ENCODE measurements at regions not wholly inside any gene's neighbourhood (a gene's known extent, or its start where the extent isn't known, plus 50 kb on each side); places are given as distances from the start of the nearest gene placed in this dataset.
"Not testable (repeated sequence)": the region's sequence is repeated elsewhere in the genome, so short reads cannot be mapped to it uniquely, and the experiment has no call there.

GRCh38 chr15:25174149-25174548 lies 219.4 kb downstream of the SNRPN start:
- intact Hi-C loops (cut with DNase I, micrococcal nuclease); POLR2A ChIA-PET; H3K36me3 Mint-ChIP-seq (ENCODE audit: low read depth); CTCF ChIA-PET; H3K27me3 Mint-ChIP-seq; H3K4me3 Mint-ChIP-seq; ATAC-seq; DNase-seq; H3K4me1 Mint-ChIP-seq; H3K27ac Mint-ChIP-seq: not testable (repeated sequence)
- H3K9me3 Mint-ChIP-seq (ENCODE audit: low read depth), result peaks cover 14% of the 10 kb centered on the region

- H3K36me3 Mint-ChIP-seq (ENCODE audit: low read depth), result no peaks in the 10 kb centered on the region
- POLR2A ChIA-PET, result no interaction called here
- ATAC-seq (no peak), DNase-seq (no peak)
- no peak overlapping the region for H3K4me3 Mint-ChIP-seq
- H3K9me3 Mint-ChIP-seq (ENCODE audit: low read depth), result peaks cover 14% of the 10 kb centered on the region
- CTCF ChIA-PET, result no interaction called here
- H3K27ac Mint-ChIP-seq, result no peak overlapping the region
- H3K27me3 Mint-ChIP-seq, result no peaks in the 10 kb centered on the region
- intact Hi-C loops (cut with DNase I, micrococcal nuclease), result no loop called here
- H3K4me1 Mint-ChIP-seq, result no peaks in the 10 kb centered on the region
These were observed 220.4 kb downstream of the SNRPN start for GRCh38 chr15:25175033-25175788.

GRCh38 chr15:25175789-25176615 lies 221.2 kb downstream of the SNRPN start:
- Mint-ChIP-seq H3K9me3 (ENCODE audit: low read depth) (peaks cover 16% of the 10 kb centered on the region), H3K36me3 (ENCODE audit: low read depth) (no peaks in the 10 kb centered on the region), H3K4me3 (no peak overlapping the region), H3K27ac (no peak overlapping the region), H3K27me3 (no peaks in the 10 kb centered on the region), H3K4me1 (no peaks in the 10 kb centered on the region)
- POLR2A ChIA-PET, result no interaction called here
- intact Hi-C loops (cut with DNase I, micrococcal nuclease), result no loop called here
- CTCF ChIA-PET, result no interaction called here
- DNase-seq (no peak), ATAC-seq (no peak)

GRCh38 chr15:25176616-25176923 lies 221.8 kb downstream of the SNRPN start:
- no peak overlapping the region for H3K27ac Mint-ChIP-seq
- no peaks in the 10 kb centered on the region for H3K4me1 Mint-ChIP-seq
- no peak for ATAC-seq
- ChIA-PET CTCF (no interaction called here), POLR2A (no interaction called here)
- no peaks in the 10 kb centered on the region for H3K36me3 Mint-ChIP-seq (ENCODE audit: low read depth)
- peaks cover 16% of the 10 kb centered on the region for H3K9me3 Mint-ChIP-seq (ENCODE audit: low read depth)
- no peak for DNase-seq
- intact Hi-C loops (cut with DNase I, micrococcal nuclease), result no loop called here
- H3K4me3 Mint-ChIP-seq, result no peak overlapping the region
- no peaks in the 10 kb centered on the region for H3K27me3 Mint-ChIP-seq

GRCh38 chr15:25176991-25177954 lies 222.5 kb downstream of the SNRPN start:
- intact Hi-C loops (cut with DNase I, micrococcal nuclease), result no loop called here
- no peaks in the 10 kb centered on the region for H3K4me1 Mint-ChIP-seq

GRCh38 chr15:25177955-25178801 lies 223.4 kb downstream of the SNRPN start:
- CTCF ChIA-PET, result interaction anchor here (0.6 to 1.2 kb wide), 2 partner anchors 43 to 162 kb away, joined by 3 read pairs; no protein-coding TSS in a partner anchor
- no peaks in the 10 kb centered on the region for H3K27me3 Mint-ChIP-seq
- no peak for DNase-seq

More at GRCh38 chr15:25176991-25177954, 222.5 kb downstream of the SNRPN start:
- POLR2A ChIA-PET, result no interaction called here
- CTCF ChIA-PET, result interaction anchor here (0.6 kb wide), 1 partner anchor 162 kb away, joined by 3 read pairs; no protein-coding TSS in a partner anchor
- Mint-ChIP-seq H3K27ac (no peak overlapping the region), H3K4me3 (no peak overlapping the region), H3K36me3 (ENCODE audit: low read depth) (no peaks in the 10 kb centered on the region), H3K9me3 (ENCODE audit: low read depth) (peaks cover 16% of the 10 kb centered on the region), H3K27me3 (no peaks in the 10 kb centered on the region)
- ATAC-seq, result no peak
- no peak for DNase-seq

GRCh38 chr15:25178835-25179672 lies 224.3 kb downstream of the SNRPN start:
- ChIA-PET POLR2A (no interaction called here), CTCF (interaction anchor here (1.2 kb wide), 1 partner anchor 43 kb away, joined by 3 read pairs; no protein-coding TSS in a partner anchor)
- ATAC-seq (no peak), DNase-seq (no peak)
- no peaks in the 10 kb centered on the region for H3K4me1 Mint-ChIP-seq
- H3K27ac Mint-ChIP-seq, result no peak overlapping the region
- peaks cover 12% of the 10 kb centered on the region for H3K9me3 Mint-ChIP-seq (ENCODE audit: low read depth)
- H3K4me3 Mint-ChIP-seq, result no peak overlapping the region
- no peaks in the 10 kb centered on the region for H3K27me3 Mint-ChIP-seq
- intact Hi-C loops (cut with DNase I, micrococcal nuclease), result no loop called here
- no peaks in the 10 kb centered on the region for H3K36me3 Mint-ChIP-seq (ENCODE audit: low read depth)

More at GRCh38 chr15:25177955-25178801, 223.4 kb downstream of the SNRPN start:
- H3K27ac Mint-ChIP-seq, result no peak overlapping the region
- no peaks in the 10 kb centered on the region for H3K36me3 Mint-ChIP-seq (ENCODE audit: low read depth)
- H3K4me3 Mint-ChIP-seq, result no peak overlapping the region
- H3K9me3 Mint-ChIP-seq (ENCODE audit: low read depth), result peaks cover 16% of the 10 kb centered on the region
- POLR2A ChIA-PET, result no interaction called here
- H3K4me1 Mint-ChIP-seq, result no peaks in the 10 kb centered on the region
- ATAC-seq, result no peak
- intact Hi-C loops (cut with DNase I, micrococcal nuclease), result no loop called here

- CTCF ChIA-PET, result no interaction called here
- ATAC-seq, result no peak
These were observed 225.1 kb downstream of the SNRPN start for GRCh38 chr15:25179673-25180511.

GRCh38 chr15:25180606-25181292 lies 226.0 kb downstream of the SNRPN start:
- Mint-ChIP-seq H3K27me3 (no peaks in the 10 kb centered on the region), H3K4me1 (no peaks in the 10 kb centered on the region), H3K36me3 (ENCODE audit: low read depth) (no peaks in the 10 kb centered on the region), H3K27ac (no peak overlapping the region), H3K4me3 (no peak overlapping the region), H3K9me3 (ENCODE audit: low read depth) (peaks cover 12% of the 10 kb centered on the region)
- ATAC-seq, result no peak
- ChIA-PET CTCF (no interaction called here), POLR2A (no interaction called here)
- intact Hi-C loops (cut with DNase I, micrococcal nuclease), result no loop called here
- no peak for DNase-seq

More at GRCh38 chr15:25179673-25180511, 225.1 kb downstream of the SNRPN start:
- Mint-ChIP-seq H3K27me3 (no peaks in the 10 kb centered on the region), H3K36me3 (ENCODE audit: low read depth) (no peaks in the 10 kb centered on the region), H3K9me3 (ENCODE audit: low read depth) (peaks cover 10% of the 10 kb centered on the region), H3K27ac (no peak overlapping the region), H3K4me3 (no peak overlapping the region), H3K4me1 (no peaks in the 10 kb centered on the region)
- POLR2A ChIA-PET, result no interaction called here
- intact Hi-C loops (cut with DNase I, micrococcal nuclease), result no loop called here
- no peak for DNase-seq
